GM18951 (cell line): ENCODE measurements at regions not wholly inside any gene's neighbourhood (a gene's known extent, or its start where the extent isn't known, plus 50 kb on each side); places are given as distances from the start of the nearest gene placed in this dataset.
"Not testable (repeated sequence)": the region's sequence is repeated elsewhere in the genome, so short reads cannot be mapped to it uniquely, and the experiment has no call there.

Experiments
- POLR2A ChIP-seq: IDR thresholded peaks from 4 replicates; pipeline ENCODE4 v1.6.1; 2011; ENCODE audit warnings: mild to moderate bottlenecking; ENCODE audit not compliant: insufficient read length, insufficient read depth; ENCODE audit errors: extremely low read depth
- in situ Hi-C: fragments of 300-500 bp; cut with MboI; formaldehyde crosslinking; loops from one replicate; pipeline ENCODE4 v1.12.0; 2022; ENCODE audit warnings: low sequenced_read_pairs, mixed read lengths, inconsistent platforms; ENCODE audit not compliant: unreplicated experiment

- in situ Hi-C loops: not testable (repeated sequence)
These were observed 102.5 kb downstream of the CDRT15L2 start for GRCh38 chr17:20681746-20682722.

DNA sequence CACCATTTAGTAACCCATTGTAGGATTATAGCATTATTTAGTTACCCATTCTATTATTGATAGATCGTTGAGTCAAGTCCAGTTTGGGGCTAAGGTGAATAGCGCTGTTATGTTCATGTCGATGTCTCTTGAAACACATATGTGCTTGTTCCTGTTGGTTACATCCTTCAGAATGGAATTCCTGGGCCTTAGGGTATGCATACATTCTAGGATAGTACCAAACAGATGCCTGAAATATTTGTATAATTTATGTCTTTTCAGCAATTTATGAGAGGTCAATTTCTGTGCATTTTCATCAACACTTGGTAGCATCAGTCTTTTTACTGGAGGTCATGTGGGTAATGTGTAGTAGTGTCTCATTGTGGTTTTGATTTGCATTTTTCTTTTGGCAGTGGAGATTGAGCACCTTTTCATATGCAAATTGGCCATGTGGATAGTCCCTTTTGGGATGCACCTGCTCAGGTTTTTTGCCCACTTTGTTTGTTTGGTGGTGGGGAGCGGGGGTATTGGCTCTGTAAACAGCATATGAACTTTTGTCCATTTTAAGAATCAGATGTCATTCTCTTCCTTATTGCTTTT is 104.2 kb downstream of the CDRT15L2 start:
- in situ Hi-C loops: not testable (repeated sequence)

DNA sequence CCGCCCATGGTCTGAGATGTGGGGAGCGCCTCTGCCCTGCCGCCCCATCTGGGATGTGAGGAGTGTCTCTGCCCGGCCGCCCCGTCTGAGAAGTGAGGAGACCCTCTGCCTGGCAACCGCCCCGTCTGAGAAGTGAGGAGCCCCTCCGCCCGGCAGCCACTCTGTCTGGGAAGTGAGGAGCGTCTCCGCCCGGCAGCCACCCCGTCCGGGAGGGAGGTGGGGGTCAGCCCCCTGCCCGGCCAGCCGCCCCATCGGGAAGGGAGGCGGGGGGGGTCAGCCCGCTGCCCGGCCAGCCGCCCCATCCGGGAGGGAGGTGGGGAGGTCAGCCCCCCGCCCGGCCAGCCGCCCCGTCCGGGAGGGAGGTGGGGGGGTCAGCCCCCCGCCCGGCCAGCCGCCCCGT is 105.5 kb downstream of the CDRT15L2 start:
- in situ Hi-C loops: not testable (repeated sequence)

- in situ Hi-C loops: not testable (repeated sequence)
These were observed 108.1 kb downstream of the CDRT15L2 start for GRCh38 chr17:20687584-20687983.

- in situ Hi-C loops: not testable (repeated sequence)
These were observed 109.7 kb downstream of the CDRT15L2 start for GRCh38 chr17:20689170-20689749.

- in situ Hi-C loops: not testable (repeated sequence)
These were observed 113.2 kb downstream of the CDRT15L2 start for GRCh38 chr17:20692706-20693105.

DNA sequence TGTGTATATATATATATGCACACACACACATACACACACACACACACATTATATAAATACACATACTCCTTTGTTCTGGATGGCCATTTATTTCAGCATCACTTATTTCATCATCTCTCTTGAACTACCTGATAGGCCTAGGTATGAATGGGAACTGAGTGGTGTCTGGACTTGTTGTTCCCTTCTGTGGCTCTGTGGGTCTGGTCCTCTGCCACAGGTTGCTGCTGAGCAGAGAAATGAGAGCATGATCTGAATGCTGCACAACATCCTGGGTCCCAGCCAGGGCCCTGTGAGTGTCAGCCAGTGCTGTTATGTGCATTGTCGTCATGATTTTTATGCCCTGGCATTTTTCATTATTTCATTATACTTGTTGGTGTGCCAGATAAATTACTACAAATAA is 116.3 kb downstream of the CDRT15L2 start:
- in situ Hi-C loops: not testable (repeated sequence)

DNA sequence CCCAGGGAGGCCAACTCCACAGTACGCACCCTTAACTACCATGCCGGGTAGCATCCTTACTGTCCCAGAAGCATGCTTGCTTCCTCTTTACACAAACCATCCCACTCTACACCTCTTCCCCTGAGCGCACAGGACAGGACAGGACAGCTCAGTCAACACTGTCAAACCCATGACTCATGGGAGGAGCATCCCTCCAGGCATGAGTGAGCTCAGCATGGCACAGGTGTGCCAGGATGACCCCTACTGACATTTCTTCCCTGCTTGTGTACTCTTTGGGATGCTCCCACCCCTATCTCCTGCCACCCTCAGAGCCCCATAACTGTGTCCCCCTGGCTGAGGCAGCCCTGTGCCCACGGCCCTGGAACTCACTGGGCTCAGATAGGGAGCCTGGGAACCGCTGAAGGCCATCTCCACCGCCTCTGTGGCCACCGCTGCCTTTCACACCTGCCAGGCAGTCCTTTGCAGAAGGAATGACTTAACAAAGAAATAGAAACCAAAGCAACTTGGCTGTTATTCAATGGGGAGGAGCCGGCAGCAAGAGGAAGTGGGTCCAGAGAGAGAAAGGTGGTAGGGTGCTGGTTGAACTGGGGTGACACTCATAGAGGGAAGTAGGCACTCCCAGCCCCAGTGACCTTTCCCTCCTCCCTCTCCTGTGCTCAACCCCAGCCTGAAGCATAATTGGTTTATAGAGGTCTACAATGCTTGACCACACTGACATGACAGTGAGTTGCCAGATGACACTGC is 119.1 kb downstream of the CDRT15L2 start:
- in situ Hi-C loops: not testable (repeated sequence)

GRCh38 chr17:20700528-20700927 is 121.0 kb downstream of the CDRT15L2 start:
- in situ Hi-C loops: not testable (repeated sequence)

- in situ Hi-C loops: not testable (repeated sequence)
These were observed 121.8 kb downstream of the CDRT15L2 start for GRCh38 chr17:20701366-20701765.

- in situ Hi-C loops: no loop called here
- no peak for TF ChIP-seq POLR2A
These were observed 123.2 kb downstream of the CDRT15L2 start for GRCh38 chr17:20702692-20703091.

DNA sequence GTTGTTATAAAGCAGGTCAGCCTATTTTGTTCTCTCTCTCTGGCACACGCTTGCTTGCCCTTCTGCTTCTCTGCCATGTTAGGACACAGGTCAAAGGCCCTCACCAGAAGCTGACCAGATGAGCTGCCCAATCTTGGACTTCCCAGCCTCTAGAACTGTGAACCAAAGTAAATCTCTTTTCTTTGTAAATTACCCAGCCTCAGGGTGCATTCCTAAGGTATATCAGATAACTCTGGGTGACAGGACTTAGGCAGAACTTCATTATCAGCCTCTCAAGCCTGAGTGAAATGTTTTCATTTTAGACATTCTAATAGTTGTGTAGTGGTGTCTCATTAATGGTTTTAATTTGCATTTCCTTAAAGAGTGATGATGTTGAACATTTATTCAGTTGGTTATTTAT is 124.3 kb downstream of the CDRT15L2 start:
- in situ Hi-C loops: no loop called here
- no peak for TF ChIP-seq POLR2A

DNA sequence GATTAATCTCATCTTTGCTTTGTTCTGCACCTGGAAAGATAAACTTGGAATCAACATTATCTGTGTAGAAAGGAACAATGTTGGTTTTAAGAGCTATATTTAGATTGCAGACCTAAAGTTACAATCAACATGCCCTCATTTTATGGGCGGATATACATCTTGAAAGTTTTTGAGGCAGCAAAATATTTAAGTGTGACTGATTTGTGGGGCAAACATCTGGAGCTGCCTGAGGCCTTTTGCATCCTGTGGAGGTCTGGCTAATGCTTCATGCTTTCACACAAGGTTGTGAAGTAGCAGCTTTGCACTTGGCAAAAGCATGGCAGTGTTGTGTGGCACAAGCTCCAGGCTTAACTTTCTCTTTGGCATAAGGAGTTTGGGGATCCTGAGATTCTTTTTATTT is 125.7 kb downstream of the CDRT15L2 start:
- in situ Hi-C loops: not testable (repeated sequence)

DNA sequence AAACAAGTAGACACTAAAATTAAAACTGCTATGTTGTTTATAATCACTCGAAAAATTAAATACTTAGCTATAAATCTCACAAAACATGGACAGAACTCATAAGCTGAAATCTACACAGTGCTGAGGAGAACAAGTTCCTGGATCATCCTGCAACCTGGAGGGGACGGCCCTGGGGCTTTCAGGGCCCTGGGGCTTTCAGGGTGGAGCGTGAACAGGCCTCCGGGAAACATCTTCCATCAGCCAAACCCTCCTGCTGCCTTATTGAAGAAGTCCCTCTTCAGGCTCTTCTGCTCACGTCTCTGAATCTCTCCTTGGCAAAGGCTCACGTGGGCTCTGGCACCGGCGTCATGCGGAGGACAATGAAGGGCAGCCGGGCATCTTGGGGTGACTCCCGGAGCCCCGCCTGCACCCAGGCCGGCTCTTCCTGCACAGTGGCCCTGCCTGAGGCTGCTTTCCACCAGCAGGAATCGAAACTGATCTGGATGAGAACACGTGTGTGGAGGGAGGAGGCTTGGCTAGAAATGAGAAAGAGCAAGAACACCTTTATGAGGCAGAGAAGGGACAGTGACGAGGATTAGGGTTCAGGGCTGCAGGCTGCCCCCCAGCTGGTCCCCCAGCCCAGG is 127.3 kb downstream of the CDRT15L2 start:
- in situ Hi-C loops: no loop called here
- TF ChIP-seq POLR2A: no peak

- in situ Hi-C loops: not testable (repeated sequence)
These were observed 129.3 kb downstream of the CDRT15L2 start for GRCh38 chr17:20708821-20709220.

DNA sequence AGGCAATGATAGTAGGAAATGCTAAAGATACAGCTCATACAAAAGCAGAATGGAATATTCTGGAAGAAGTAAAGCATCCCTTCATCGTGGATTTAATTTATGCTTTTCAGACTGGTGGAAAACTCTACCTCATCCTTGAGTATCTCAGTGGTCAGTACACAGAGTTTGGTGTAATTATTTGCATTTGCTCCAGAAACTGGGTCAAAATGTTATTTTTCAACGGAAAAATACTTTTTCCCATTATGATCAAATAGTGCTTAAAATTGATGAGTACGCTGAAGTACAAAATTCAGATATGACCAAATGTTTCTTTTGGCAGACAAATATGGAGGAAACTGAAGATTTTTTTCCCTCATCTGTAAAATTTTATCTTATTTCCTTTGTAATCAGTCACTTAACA is 137.0 kb downstream of the CDRT15L2 start:
- in situ Hi-C loops: not testable (repeated sequence)
